ENCODE measurements at regions not wholly inside any gene's neighbourhood (a gene's known extent, or its start where the extent isn't known, plus 50 kb on each side); places are given as distances from the start of the nearest gene placed in this dataset.

- intact Hi-C loops (cut with micrococcal nuclease): no loop called here
- Histone ChIP-seq H3K9ac (ENCODE audit: low read length) (no peak overlapping the region), H3K27ac (ENCODE audit: low read depth, low read length) (no peak overlapping the region), H3K9me2 (ENCODE audit: insufficient read depth) (no peaks in the 10 kb centered on the region), H3K9me3 (ENCODE audit: control insufficient read depth in 1 of 2, insufficient read depth in 1 of 2, low read depth in 1 of 2, low read length in 2 of 2) (no peaks in the 10 kb centered on the region), H3K27me3 (ENCODE audit: insufficient read depth, low read length) (peaks cover 4% of the 10 kb centered on the region; the same call in 1 of the 2 replicates), H3K4me2 (ENCODE audit: low read length) (no peak overlapping the region), H3K4me3 (replicated peaks in 1 of 2; ENCODE audit: low read depth in 1 of 2, low read length in 2 of 2) (no peak overlapping the region), H2AFZ (ENCODE audit: low read depth, low read length, poor library complexity, severe bottlenecking) (no peak overlapping the region), H3K36me3 (ENCODE audit: control insufficient read depth in 1 of 2, insufficient read depth in 2 of 2, low read length in 2 of 2) (no peaks in the 10 kb centered on the region), H3K4me1 (ENCODE audit: control insufficient read depth in 1 of 2, insufficient read depth in 2 of 2, low read length in 2 of 2) (no peaks in the 10 kb centered on the region), H3K79me2 (ENCODE audit: insufficient read depth, low read length) (no peaks in the 10 kb centered on the region), H4K20me1 (ENCODE audit: insufficient read depth) (no peaks in the 10 kb centered on the region)
- ChIA-PET RAD21 (ENCODE audit: low non-redundant PET in 1 of 2, low total read pairs in 2 of 2, uncharacterized antibody in 2 of 2, unreplicated experiment in 2 of 2) (no interaction called here), CTCF (no interaction called here), POLR2A (no interaction called here)
- no peak for ATAC-seq
- BruUV-seq (replicated peaks): no TSS peak
- no peak for TF ChIP-seq ELF1 (IDR thresholded peaks at IDR 0.05; ENCODE audit: borderline replicate concordance, low read depth)
- no peak for TF ChIP-seq SRF (IDR thresholded peaks at IDR 0.05; ENCODE audit: low read depth)
- TF ChIP-seq RAD21 (IDR thresholded peaks at IDR 0.05; ENCODE audit: low read depth): no peak
- TF ChIP-seq EZH2phosphoT487 (IDR thresholded peaks at IDR 0.05; ENCODE audit: borderline replicate concordance): no peak
- TF ChIP-seq CBX3 (IDR thresholded peaks at IDR 0.05; ENCODE audit: low read depth): no peak
- no peak for DNase-seq (ENCODE audit: low read depth, low spot score)
Observed at GRCh38 chr3:64460877-64461276, 226.9 kb downstream of the ADAMTS9 start.

- Histone ChIP-seq H3K9ac (ENCODE audit: low read length) (no peak overlapping the region), H3K4me1 (ENCODE audit: control insufficient read depth in 1 of 2, insufficient read depth in 2 of 2, low read length in 2 of 2) (no peaks in the 10 kb centered on the region), H2AFZ (ENCODE audit: low read depth, low read length, poor library complexity, severe bottlenecking) (no peak overlapping the region), H3K4me2 (ENCODE audit: low read length) (no peak overlapping the region), H3K27me3 (ENCODE audit: insufficient read depth, low read length) (peaks cover 4% of the 10 kb centered on the region; the same call in 1 of the 2 replicates), H3K4me3 (replicated peaks in 1 of 2; ENCODE audit: low read depth in 1 of 2, low read length in 2 of 2) (no peak overlapping the region), H4K20me1 (ENCODE audit: insufficient read depth) (no peaks in the 10 kb centered on the region), H3K9me3 (ENCODE audit: control insufficient read depth in 1 of 2, insufficient read depth in 1 of 2, low read depth in 1 of 2, low read length in 2 of 2) (no peaks in the 10 kb centered on the region), H3K79me2 (ENCODE audit: insufficient read depth, low read length) (no peaks in the 10 kb centered on the region), H3K36me3 (ENCODE audit: control insufficient read depth in 1 of 2, insufficient read depth in 2 of 2, low read length in 2 of 2) (no peaks in the 10 kb centered on the region), H3K27ac (ENCODE audit: low read depth, low read length) (no peak overlapping the region), H3K9me2 (ENCODE audit: insufficient read depth) (no peaks in the 10 kb centered on the region)
- DNase-seq (ENCODE audit: low read depth, low spot score): no peak
- ChIA-PET CTCF (no interaction called here), RAD21 (ENCODE audit: low non-redundant PET in 1 of 2, low total read pairs in 2 of 2, uncharacterized antibody in 2 of 2, unreplicated experiment in 2 of 2) (no interaction called here), POLR2A (no interaction called here)
- ATAC-seq: no peak
- intact Hi-C loops (cut with micrococcal nuclease): no loop called here
- BruUV-seq (replicated peaks): no TSS peak
- TF ChIP-seq SIN3A (IDR thresholded peaks at IDR 0.05; ENCODE audit: low read depth): no peak
- no peak for TF ChIP-seq MAX (IDR thresholded peaks at IDR 0.05)
- TF ChIP-seq EGR1 (IDR thresholded peaks at IDR 0.05; ENCODE audit: low read depth): no peak
- TF ChIP-seq ELF1 (IDR thresholded peaks at IDR 0.05; ENCODE audit: borderline replicate concordance, low read depth): no peak
- TF ChIP-seq EZH2phosphoT487 (IDR thresholded peaks at IDR 0.05; ENCODE audit: borderline replicate concordance): no peak
- no peak for TF ChIP-seq ZFX (IDR thresholded peaks at IDR 0.05)
- TF ChIP-seq RAD21 (IDR thresholded peaks at IDR 0.05; ENCODE audit: low read depth): no peak
- no peak for TF ChIP-seq REST (IDR thresholded peaks at IDR 0.05; ENCODE audit: low read depth)
- TF ChIP-seq CTCF (IDR thresholded peaks at IDR 0.05 in 2 of 3, conservative IDR thresholded peaks at IDR 0.05 in 1 of 3; ENCODE audit: borderline replicate concordance in 1 of 3, insufficient read depth in 1 of 3, low read depth in 2 of 3, low read length in 2 of 3): no peak
- TF ChIP-seq TCF7L2 (IDR thresholded peaks at IDR 0.05; ENCODE audit: borderline replicate concordance, extremely low read depth, insufficient read depth, insufficient read length): no peak
Observed at GRCh38 chr3:64460141-64460730, 227.6 kb downstream of the ADAMTS9 start.
